Mesothelial cell of epicardium (in vitro differentiated cells): ENCODE measurements at regions not wholly inside any gene's neighbourhood (a gene's known extent, or its start where the extent isn't known, plus 50 kb on each side); places are given as distances from the start of the nearest gene placed in this dataset.

Source experiments
- DNase-seq, 2 experiments: peaks; one replicate each; pipeline ENCODE4 v3.0.0; 2021; ENCODE audit warnings: low spot score in 2 of 2; ENCODE audit not compliant: unreplicated experiment in 2 of 2
- H3K27ac Mint-ChIP-seq: 2 replicates; pipeline ENCODE4 v1.8.0; 2021; ENCODE audit warnings: mixed read lengths
- H3K27me3 Mint-ChIP-seq: 2 replicates; pipeline ENCODE4 v1.8.0; 2021; ENCODE audit warnings: low read depth, mixed read lengths
- H3K36me3 Mint-ChIP-seq: 2 replicates; pipeline ENCODE4 v1.8.0; 2021; ENCODE audit warnings: mixed read lengths
- H3K4me1 Mint-ChIP-seq: 2 replicates; pipeline ENCODE4 v1.8.0; 2021; ENCODE audit warnings: mixed read lengths
- H3K4me3 Mint-ChIP-seq: 2 replicates; pipeline ENCODE4 v1.8.0; 2021; ENCODE audit warnings: mild to moderate bottlenecking, moderate library complexity, mixed read lengths
- H3K9me3 Mint-ChIP-seq: 2 replicates; pipeline ENCODE4 v1.8.0; 2021; ENCODE audit warnings: mixed read lengths
- CTCF ChIP-seq: fragments of 200-600 bp; sonication (generic); IDR thresholded peaks from one replicate; pipeline ENCODE4 v1.5.0; 2021; ENCODE audit warnings: antibody characterized with exemption; ENCODE audit not compliant: unreplicated experiment

GRCh38 chr9:38251036-38251860, 141.3 kb upstream of the ALDH1B1 start:
- Mint-ChIP-seq H3K4me3 (no peak overlapping the region), H3K4me1 (peaks cover 10% of the 10 kb centered on the region), H3K27me3 (no peaks in the 10 kb centered on the region), H3K27ac (no peak overlapping the region), H3K36me3 (no peaks in the 10 kb centered on the region), H3K9me3 (peaks cover 4% of the 10 kb centered on the region)
- DNase-seq, result no peak
- TF ChIP-seq CTCF, result no peak

GRCh38 chr9:38250279-38251035, 142.0 kb upstream of the ALDH1B1 start:
- Mint-ChIP-seq H3K9me3 (peaks cover 4% of the 10 kb centered on the region), H3K27ac (no peak overlapping the region), H3K4me3 (no peak overlapping the region), H3K4me1 (peaks cover 10% of the 10 kb centered on the region), H3K36me3 (no peaks in the 10 kb centered on the region), H3K27me3 (no peaks in the 10 kb centered on the region)
- no peak for DNase-seq
- TF ChIP-seq CTCF, result no peak

- Mint-ChIP-seq H3K27ac (no peak overlapping the region), H3K36me3 (no peaks in the 10 kb centered on the region), H3K4me3 (no peak overlapping the region), H3K4me1 (peaks cover 14% of the 10 kb centered on the region), H3K27me3 (no peaks in the 10 kb centered on the region), H3K9me3 (peaks cover 4% of the 10 kb centered on the region)
- DNase-seq, result no peak
- TF ChIP-seq CTCF, result no peak
These were observed 142.8 kb upstream of the ALDH1B1 start for GRCh38 chr9:38249587-38250210.

- Mint-ChIP-seq H3K4me1 (peaks cover 14% of the 10 kb centered on the region), H3K27me3 (no peaks in the 10 kb centered on the region), H3K4me3 (no peak overlapping the region), H3K36me3 (no peaks in the 10 kb centered on the region), H3K27ac (no peak overlapping the region), H3K9me3 (peaks cover 4% of the 10 kb centered on the region)
- no peak for TF ChIP-seq CTCF
- DNase-seq, result no peak
These were observed 143.5 kb upstream of the ALDH1B1 start for GRCh38 chr9:38249049-38249448.

- no peak for DNase-seq
- peaks cover 14% of the 10 kb centered on the region for H3K4me1 Mint-ChIP-seq
- H3K9me3 Mint-ChIP-seq, result peaks cover 4% of the 10 kb centered on the region
- no peaks in the 10 kb centered on the region for H3K36me3 Mint-ChIP-seq
- no peak overlapping the region for H3K27ac Mint-ChIP-seq
- TF ChIP-seq CTCF, result no peak
- H3K27me3 Mint-ChIP-seq, result no peaks in the 10 kb centered on the region
- no peak overlapping the region for H3K4me3 Mint-ChIP-seq
These were observed 145.7 kb upstream of the ALDH1B1 start for GRCh38 chr9:38246833-38247232.
